Spleen (tissue), 11 donors: ENCODE measurements at regions not wholly inside any gene's neighbourhood (a gene's known extent, or its start where the extent isn't known, plus 50 kb on each side); places are given as distances from the start of the nearest gene placed in this dataset.
A peak's percentile ranks its signal among the peaks of the same experiment; 100 is the strongest.

Source experiments
- DNase-seq: peaks from one replicate; pipeline ENCODE4 v3.0.0-alpha.2; 2020
- H3K27ac ChIP-seq, 8 donors: fragments of 200-600 bp; sonication (generic) in 7 of 8; 1 replicate in 4 of 8; 2 replicates in 4 of 8; pipeline versions ENCODE4 v1.5.0 to v1.8.0; 2016 to 2021; ENCODE audit warnings: inconsistent platforms in 4 of 8, mild to moderate bottlenecking in 4 of 8, moderate library complexity in 1 of 8
- H3K27me3 ChIP-seq, 7 donors: fragments of 200-600 bp; sonication (generic) in 6 of 7; replicated peaks in 1 of 7; 1 replicate in 4 of 7; 2 replicates in 3 of 7; pipeline versions ENCODE4 v1.5.0 to v1.8.0; 2016 to 2021; ENCODE audit warnings: inconsistent platforms in 3 of 7, mild to moderate bottlenecking in 1 of 7
- H3K36me3 ChIP-seq, 6 donors: fragments of 200-600 bp; sonication (generic) in 5 of 6; 1 replicate in 4 of 6; 2 replicates in 2 of 6; pipeline versions ENCODE4 v1.5.0 to v1.8.0; 2016 to 2021; ENCODE audit warnings: inconsistent platforms in 2 of 6
- H3K4me1 ChIP-seq, 6 donors: fragments of 200-600 bp; sonication (generic) in 5 of 6; 1 replicate in 3 of 6; 2 replicates in 3 of 6; pipeline versions ENCODE4 v1.5.0 to v1.8.0; 2016 to 2021; ENCODE audit warnings: inconsistent platforms in 3 of 6
- H3K4me3 ChIP-seq, 8 donors: fragments of 200-600 bp; sonication (generic) in 7 of 8; 1 replicate in 4 of 8; 2 replicates in 4 of 8; pipeline versions ENCODE4 v1.5.0 to v1.8.0; 2016 to 2021; ENCODE audit warnings: inconsistent platforms in 4 of 8, mild to moderate bottlenecking in 4 of 8, moderate library complexity in 2 of 8
- H3K9me3 ChIP-seq, 8 donors: fragments of 200-600 bp; sonication (generic) in 7 of 8; 1 replicate in 4 of 8; 2 replicates in 4 of 8; pipeline versions ENCODE4 v1.5.0 to v1.8.0; 2016 to 2021; ENCODE audit warnings: inconsistent platforms in 4 of 8
- POLR2A ChIP-seq, 3 donors: fragments of 450-650 bp; IDR thresholded peaks; one replicate each; pipeline ENCODE4 v1.5.1; 2017; ENCODE audit warnings: antibody characterized with exemption in 3 of 3, mild to moderate bottlenecking in 1 of 3
- POLR2AphosphoS5 ChIP-seq, 3 donors: sonication (generic); formaldehyde crosslinking; IDR thresholded peaks; one replicate each; pipeline ENCODE4 v1.5.1; 2017; ENCODE audit warnings: antibody characterized with exemption in 3 of 3
- WGBS, 5 donors: extraction: QIAGEN DNeasy Blood & Tissue Kit in 3 of 5; methylation state at CpG; one replicate each; pipeline versions ENCODE4 v1.1.5 to v1.1.7; 2013 to 2018; 5-methylcytosine and 5-hydroxymethylcytosine counted together
- intact Hi-C: fragments of 100-400 bp; cut with DNase I; formaldehyde crosslinking; loops from one replicate; pipeline ENCODE4 v1.15.0; 2023; ENCODE audit warnings: low total_unique reads
- TF ChIP-seq, protein P1 (sequence below), 11 experiments: fragments of 200-600 bp in 7 of 11; fragments of 450-650 bp in 4 of 11; sonication (generic) in 4 of 11; IDR thresholded peaks in 8 of 11; conservative IDR thresholded peaks in 3 of 11; 1 replicate in 7 of 11; 2 replicates in 4 of 11; pipeline versions ENCODE4 v1.4.0 to v1.8.0; 2016 to 2021; ENCODE audit warnings: antibody characterized with exemption in 11 of 11, inconsistent platforms in 4 of 11, mild to moderate bottlenecking in 1 of 11
- donor health status: healthy with polysubstance abuse.
- donor health status: DM: no; HTN: no; CAD: no; lungs with moderate emphysema.
- donor health status: DM: no; HTN: no; CAD: no.
- donor health status: Bipolar disorder and iron deficiency.
- donor health status: healthy.
- donor health status: DM: no; HTN: no; CAD: no.
- donor health status: DM: yes; HTN: yes; CAD: no.

DNA sequence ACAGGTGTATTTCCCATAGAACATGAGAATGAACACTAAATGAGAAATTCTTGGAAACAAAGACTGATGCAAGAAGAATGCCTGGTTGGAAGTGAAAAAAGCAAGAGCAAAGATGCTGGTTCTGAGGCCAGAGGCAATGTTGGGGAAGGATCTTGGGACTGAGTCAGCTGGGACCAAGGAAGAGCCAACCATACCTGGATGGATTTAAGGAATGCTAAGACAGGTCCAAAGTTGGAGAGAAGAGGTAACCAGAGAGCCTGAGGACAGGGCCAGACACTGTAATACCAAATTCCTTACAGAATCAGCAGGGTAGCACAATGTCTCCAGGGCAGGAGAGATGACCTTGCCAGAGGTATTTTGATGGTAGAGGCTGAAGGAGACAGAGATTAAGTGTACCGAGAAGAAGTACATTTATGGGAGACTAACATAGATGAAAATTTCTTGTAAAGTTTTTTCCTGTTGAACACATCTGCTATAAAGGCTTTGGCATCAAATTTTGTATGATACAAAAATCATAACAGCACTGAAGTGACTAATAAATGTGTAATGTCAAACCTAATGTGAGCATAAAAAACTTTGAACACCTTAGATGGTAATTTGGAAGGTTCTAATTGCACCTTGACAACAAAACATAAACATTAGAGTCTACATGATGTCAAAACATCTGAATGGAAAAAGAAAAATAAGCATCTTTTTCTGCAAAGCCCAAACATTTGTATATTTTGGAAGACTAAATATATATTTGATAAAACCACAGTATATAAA is 221.7 kb upstream of the MARCKS start:
- Histone ChIP-seq H3K9me3 (no peaks in the 10 kb centered on the region), H3K27me3 (no peaks in the 10 kb centered on the region), H3K4me1 (peaks cover 26 to 65% (median 53%) of the 10 kb centered on the region in 6 donors), H3K4me3 (no peak overlapping the region), H3K36me3 (no peaks in the 10 kb centered on the region), H3K27ac (peak overlapping the region in 7 of 8 donors; percentile 75 to 90 (median 88))
- no peak for DNase-seq
- TF ChIP-seq POLR2AphosphoS5 (IDR thresholded peaks at IDR 0.05) (no peak), POLR2A (IDR thresholded peaks at IDR 0.05) (no peak)
- TF ChIP-seq, protein P1, sequence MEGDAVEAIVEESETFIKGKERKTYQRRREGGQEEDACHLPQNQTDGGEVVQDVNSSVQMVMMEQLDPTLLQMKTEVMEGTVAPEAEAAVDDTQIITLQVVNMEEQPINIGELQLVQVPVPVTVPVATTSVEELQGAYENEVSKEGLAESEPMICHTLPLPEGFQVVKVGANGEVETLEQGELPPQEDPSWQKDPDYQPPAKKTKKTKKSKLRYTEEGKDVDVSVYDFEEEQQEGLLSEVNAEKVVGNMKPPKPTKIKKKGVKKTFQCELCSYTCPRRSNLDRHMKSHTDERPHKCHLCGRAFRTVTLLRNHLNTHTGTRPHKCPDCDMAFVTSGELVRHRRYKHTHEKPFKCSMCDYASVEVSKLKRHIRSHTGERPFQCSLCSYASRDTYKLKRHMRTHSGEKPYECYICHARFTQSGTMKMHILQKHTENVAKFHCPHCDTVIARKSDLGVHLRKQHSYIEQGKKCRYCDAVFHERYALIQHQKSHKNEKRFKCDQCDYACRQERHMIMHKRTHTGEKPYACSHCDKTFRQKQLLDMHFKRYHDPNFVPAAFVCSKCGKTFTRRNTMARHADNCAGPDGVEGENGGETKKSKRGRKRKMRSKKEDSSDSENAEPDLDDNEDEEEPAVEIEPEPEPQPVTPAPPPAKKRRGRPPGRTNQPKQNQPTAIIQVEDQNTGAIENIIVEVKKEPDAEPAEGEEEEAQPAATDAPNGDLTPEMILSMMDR (IDR thresholded peaks at IDR 0.05 in 8 of 11, conservative IDR thresholded peaks at IDR 0.05 in 3 of 11) = no peak
- WGBS, 5 donors = 83 to 91% (median 84%) methylated on average over 1 of the region's 1 CpG
- intact Hi-C loops = no loop called here

DNA sequence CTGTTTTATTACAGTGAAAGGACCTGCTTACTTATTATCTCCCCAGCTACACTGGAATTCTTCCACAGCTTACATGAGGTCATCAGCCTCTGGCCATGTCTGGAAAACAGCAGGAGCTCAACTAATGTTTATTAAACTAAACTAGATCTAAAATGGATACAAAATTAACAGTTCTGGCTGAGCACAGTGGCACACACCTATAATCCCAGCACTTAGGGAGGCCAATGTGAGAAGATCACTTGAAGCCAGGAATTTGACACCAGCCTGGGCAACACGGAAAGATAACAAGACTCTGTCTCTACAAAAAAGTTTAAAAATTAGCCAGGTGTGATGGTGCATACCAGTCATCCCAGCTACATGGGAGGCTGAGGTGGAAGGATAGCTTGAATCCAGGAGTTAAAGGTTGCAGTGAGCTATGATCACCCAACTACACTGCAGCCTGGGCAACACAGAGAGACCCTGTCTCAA is 220.8 kb upstream of the MARCKS start:
- H3K4me1 ChIP-seq = peaks cover 24 to 55% (median 44%) of the 10 kb centered on the region in 6 donors
- no peaks in the 10 kb centered on the region for H3K9me3 ChIP-seq
- WGBS, 5 donors = 72 to 91% (median 83%) methylated on average over 1 of the region's 1 CpG
- no peak overlapping the region for H3K4me3 ChIP-seq
- intact Hi-C loops = no loop called here
- TF ChIP-seq, protein P1 (IDR thresholded peaks at IDR 0.05 in 8 of 11, conservative IDR thresholded peaks at IDR 0.05 in 3 of 11) = no peak
- TF ChIP-seq POLR2A (IDR thresholded peaks at IDR 0.05) (no peak), POLR2AphosphoS5 (IDR thresholded peaks at IDR 0.05) (no peak)
- peak overlapping the region in 3 of 8 donors; percentile 4 to 90 (median 15) for H3K27ac ChIP-seq
- no peaks in the 10 kb centered on the region for H3K27me3 ChIP-seq
- no peak for DNase-seq
- no peaks in the 10 kb centered on the region for H3K36me3 ChIP-seq

DNA sequence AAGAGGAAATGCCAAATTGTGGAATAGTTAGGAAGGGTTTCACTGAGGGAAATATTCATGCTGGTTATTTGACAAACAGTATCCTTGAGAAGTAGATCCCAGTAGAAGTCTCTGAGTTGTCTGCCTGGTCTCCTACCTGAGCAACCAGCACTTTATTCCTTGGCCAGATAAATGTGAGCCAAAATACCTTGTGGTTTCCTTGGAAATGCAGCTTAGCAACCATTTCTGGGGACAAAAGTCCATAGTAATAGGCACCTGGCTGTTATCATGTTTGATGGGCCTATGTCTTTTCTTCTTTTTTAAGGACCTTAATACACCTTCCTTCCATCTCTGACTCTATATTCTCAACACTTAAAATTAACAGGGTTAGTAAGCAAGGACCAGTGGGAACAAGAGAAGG is 217.1 kb upstream of the MARCKS start:
- H3K9me3 ChIP-seq = no peaks in the 10 kb centered on the region
- H3K27me3 ChIP-seq = no peaks in the 10 kb centered on the region
- intact Hi-C loops = no loop called here
- H3K4me1 ChIP-seq = peaks cover 0 to 32% (median 15%) of the 10 kb centered on the region in 6 donors
- no peak for DNase-seq
- TF ChIP-seq POLR2A (IDR thresholded peaks at IDR 0.05) (no peak), POLR2AphosphoS5 (IDR thresholded peaks at IDR 0.05) (no peak)
- TF ChIP-seq, protein P1 (IDR thresholded peaks at IDR 0.05 in 8 of 11, conservative IDR thresholded peaks at IDR 0.05 in 3 of 11) = no peak
- H3K27ac ChIP-seq = no peak overlapping the region
- no peaks in the 10 kb centered on the region for H3K36me3 ChIP-seq
- no peak overlapping the region for H3K4me3 ChIP-seq

DNA sequence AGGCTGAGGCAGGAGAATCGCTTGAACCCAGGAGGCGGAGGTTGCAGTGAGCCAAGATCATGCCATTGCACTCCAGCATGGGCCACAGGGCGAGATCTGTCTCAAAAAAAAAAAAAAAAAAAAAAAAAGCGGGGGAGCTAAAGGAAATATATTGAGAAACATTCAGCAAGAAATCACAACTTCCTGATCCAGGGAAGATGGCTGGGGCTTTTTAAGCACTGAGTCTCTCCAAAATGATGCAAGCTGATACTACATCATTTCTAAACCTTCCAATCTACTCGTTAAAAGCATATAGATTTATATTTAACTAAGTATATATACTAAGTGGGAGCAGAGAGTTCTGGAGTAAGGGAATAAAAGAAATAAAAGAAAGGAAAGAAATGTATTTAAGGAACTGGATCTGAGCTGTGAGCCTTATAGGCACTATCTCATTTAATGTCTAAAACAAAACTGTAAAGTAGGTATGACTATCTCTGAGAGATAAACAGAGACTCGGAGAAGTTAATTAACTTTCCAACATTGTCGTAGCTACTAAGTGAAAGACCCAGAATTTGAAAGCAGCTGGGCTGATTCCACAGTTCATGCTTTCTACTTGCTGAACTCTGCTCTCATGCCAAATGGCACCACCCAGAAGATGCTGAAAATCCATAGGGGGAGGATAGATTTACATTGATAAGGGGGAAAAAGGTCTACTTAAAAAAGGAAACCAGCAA is 215.0 kb upstream of the MARCKS start:
- no peak for DNase-seq
- intact Hi-C loops = no loop called here
- Histone ChIP-seq H3K4me1 (peaks cover 0 to 19% (median 6%) of the 10 kb centered on the region in 6 donors), H3K27me3 (no peaks in the 10 kb centered on the region), H3K36me3 (no peaks in the 10 kb centered on the region), H3K9me3 (no peaks in the 10 kb centered on the region), H3K4me3 (peak overlapping the region in 1 of 8 donors; percentile 10), H3K27ac (peak overlapping the region in 2 of 8 donors; percentile 67 to 70)
- no peak for TF ChIP-seq POLR2AphosphoS5 (IDR thresholded peaks at IDR 0.05)
- TF ChIP-seq, protein P1 (IDR thresholded peaks at IDR 0.05 in 8 of 11, conservative IDR thresholded peaks at IDR 0.05 in 3 of 11) = no peak
- TF ChIP-seq POLR2A (IDR thresholded peaks at IDR 0.05) = no peak
- 67 to 92% (median 80%) methylated on average over 7 of the region's 7 CpGs for WGBS, 5 donors
